GM12891 (cell line): ENCODE measurements at regions not wholly inside any gene's neighbourhood (a gene's known extent, or its start where the extent isn't known, plus 50 kb on each side); places are given as distances from the start of the nearest gene placed in this dataset.

Experiments used
- POLR2A ChIP-seq: IDR thresholded peaks from 2 replicates; pipeline ENCODE4 v1.6.1; 2011; ENCODE audit warnings: low read depth, low read length, control low read depth
- POLR2AphosphoS5 ChIP-seq: IDR thresholded peaks from 2 replicates; pipeline ENCODE4 v1.6.1; 2011; ENCODE audit warnings: low read depth, low read length, control low read depth
- SPI1 ChIP-seq: IDR thresholded peaks from 2 replicates; pipeline ENCODE4 v1.6.1; 2011; ENCODE audit warnings: low read depth, low read length, control low read depth

- TF ChIP-seq POLR2A (no peak), SPI1 (no peak), POLR2AphosphoS5 (no peak)
Observed at GRCh38 chr9:107749787-107750444, 260.3 kb upstream of the KLF4 start.
